ACC112 (cell line): ENCODE measurements at regions not wholly inside any gene's neighbourhood (a gene's known extent, or its start where the extent isn't known, plus 50 kb on each side); places are given as distances from the start of the nearest gene placed in this dataset.

Source experiments
- H2AFZ ChIP-seq: fragments of 200-600 bp; sonication (generic); one replicate; pipeline ENCODE4 v1.6.0; 2017; ENCODE audit warnings: antibody characterized with exemption, low read length; ENCODE audit not compliant: unreplicated experiment
- H3K27ac ChIP-seq: fragments of 200-600 bp; sonication (generic); 2 replicates; pipeline ENCODE4 v1.5.1; 2014; ENCODE audit warnings: low read depth, mild to moderate bottlenecking, antibody characterized with exemption, low read length, moderate library complexity
- H3K27me3 ChIP-seq: fragments of 200-600 bp; sonication (generic); 2 replicates; pipeline ENCODE4 v1.6.1; 2014; ENCODE audit warnings: mild to moderate bottlenecking, antibody characterized with exemption, low read length, moderate library complexity, mixed read lengths; ENCODE audit not compliant: insufficient read depth
- H3K36me3 ChIP-seq: fragments of 200-600 bp; sonication (generic); 2 replicates; pipeline ENCODE4 v1.6.1; 2016; ENCODE audit warnings: mild to moderate bottlenecking, antibody characterized with exemption, low read length, moderate library complexity, mixed read lengths; ENCODE audit not compliant: insufficient read depth
- H3K4me1 ChIP-seq: fragments of 200-600 bp; sonication (generic); one replicate; pipeline ENCODE4 v1.6.1; 2016; ENCODE audit warnings: low read length, mixed read lengths; ENCODE audit not compliant: insufficient read depth, unreplicated experiment, control insufficient read depth
- H3K4me3 ChIP-seq: fragments of 200-600 bp; sonication (generic); 2 replicates; pipeline ENCODE4 v1.5.1; 2014; ENCODE audit warnings: mild to moderate bottlenecking, low read depth, low read length
- H3K79me2 ChIP-seq: fragments of 200-600 bp; sonication (generic); one replicate; pipeline ENCODE4 v1.6.0; 2016; ENCODE audit warnings: low read length; ENCODE audit not compliant: control insufficient read depth, unreplicated experiment, insufficient read depth

DNA sequence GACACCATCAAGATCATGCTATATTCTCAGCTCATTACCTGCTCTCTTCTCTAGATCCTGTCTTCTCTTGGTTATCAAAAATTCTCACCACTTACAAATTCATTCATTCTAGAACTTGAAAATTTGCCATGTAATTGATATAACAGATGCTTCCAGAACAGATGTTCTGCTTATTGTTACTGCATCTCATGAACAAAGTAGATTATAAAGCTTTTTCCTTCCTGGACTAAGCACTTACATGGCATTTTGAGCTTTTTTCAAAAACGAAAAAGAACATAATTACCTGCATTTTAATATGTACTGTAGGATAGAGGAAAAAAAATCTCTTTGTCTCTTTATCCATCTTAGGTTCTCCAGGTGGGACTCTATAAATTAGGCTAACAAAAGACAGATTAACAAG, 79.6 kb upstream of the CREB1 start:
- Histone ChIP-seq H3K4me1 (peaks cover 7% of the 10 kb centered on the region), H2AFZ (no peak overlapping the region), H3K36me3 (no peaks in the 10 kb centered on the region), H3K79me2 (no peaks in the 10 kb centered on the region), H3K4me3 (no peak overlapping the region), H3K27ac (no peak overlapping the region), H3K27me3 (no peaks in the 10 kb centered on the region)

DNA sequence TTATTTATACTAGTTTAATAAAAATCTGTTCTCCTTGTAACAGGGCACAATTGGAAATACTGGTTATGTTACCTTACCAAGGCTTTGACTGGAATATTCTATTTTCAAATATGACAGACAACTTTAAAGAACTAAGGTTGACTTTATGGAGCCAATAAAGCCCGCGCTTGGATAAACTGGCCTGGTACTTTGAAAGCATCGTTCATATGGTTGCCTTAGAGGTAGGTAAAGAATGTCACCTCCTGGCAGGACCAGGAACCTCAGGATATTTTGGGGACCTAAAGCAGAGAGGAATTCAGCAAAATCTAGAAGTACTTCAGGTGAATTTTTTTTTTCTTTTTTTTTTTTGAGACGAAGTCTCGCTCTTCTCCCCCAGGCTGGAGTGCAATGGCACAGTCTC, 71.2 kb upstream of the CREB1 start:
- no peak overlapping the region for H3K27ac ChIP-seq
- no peak overlapping the region for H2AFZ ChIP-seq

DNA sequence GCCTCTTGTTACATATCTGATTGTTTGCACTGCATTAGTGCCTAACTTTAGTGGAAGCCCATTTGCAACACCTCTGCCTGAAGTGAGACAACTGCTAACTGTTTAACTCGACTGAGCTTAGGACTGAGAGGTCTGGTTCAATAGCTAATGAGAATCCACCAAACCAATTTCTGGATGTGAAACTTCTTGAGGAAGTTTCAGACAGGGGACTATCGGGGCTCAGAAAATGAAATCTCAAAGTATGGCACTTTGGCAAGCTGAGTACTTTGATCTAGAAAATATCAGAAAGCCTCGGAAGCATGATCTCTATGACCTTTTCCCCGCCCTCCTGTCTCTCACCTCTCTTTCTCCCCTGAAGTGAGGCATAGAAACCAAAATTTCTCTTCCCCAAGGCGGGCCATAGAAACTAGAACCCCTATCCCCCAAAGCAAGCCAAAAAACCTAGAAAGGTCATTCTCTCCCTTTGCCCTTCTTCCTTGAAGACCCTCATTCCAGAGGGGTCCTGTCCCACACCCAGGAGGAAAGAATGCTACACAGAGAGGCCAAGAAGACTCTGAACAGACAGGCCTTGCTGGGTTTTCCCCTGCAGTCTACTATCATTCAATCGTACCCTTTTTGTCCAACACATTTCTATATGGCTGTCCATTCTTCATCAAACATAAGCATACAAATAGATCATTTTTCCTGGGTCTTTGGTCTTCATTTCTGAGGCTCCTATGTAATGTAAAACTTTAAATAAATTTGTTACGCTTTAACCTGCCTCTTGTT, 69.6 kb upstream of the CREB1 start:
- no peaks in the 10 kb centered on the region for H3K27me3 ChIP-seq
- H3K36me3 ChIP-seq, result no peaks in the 10 kb centered on the region
- no peak overlapping the region for H3K4me3 ChIP-seq
- H3K79me2 ChIP-seq, result no peaks in the 10 kb centered on the region
- H2AFZ ChIP-seq, result no peak overlapping the region
- no peaks in the 10 kb centered on the region for H3K4me1 ChIP-seq
- no peak overlapping the region for H3K27ac ChIP-seq

More for the DNA sequence above, 71.2 kb upstream of the CREB1 start:
- Histone ChIP-seq H3K36me3 (no peaks in the 10 kb centered on the region), H3K4me1 (no peaks in the 10 kb centered on the region), H3K79me2 (no peaks in the 10 kb centered on the region), H3K27me3 (no peaks in the 10 kb centered on the region), H3K4me3 (no peak overlapping the region)

DNA sequence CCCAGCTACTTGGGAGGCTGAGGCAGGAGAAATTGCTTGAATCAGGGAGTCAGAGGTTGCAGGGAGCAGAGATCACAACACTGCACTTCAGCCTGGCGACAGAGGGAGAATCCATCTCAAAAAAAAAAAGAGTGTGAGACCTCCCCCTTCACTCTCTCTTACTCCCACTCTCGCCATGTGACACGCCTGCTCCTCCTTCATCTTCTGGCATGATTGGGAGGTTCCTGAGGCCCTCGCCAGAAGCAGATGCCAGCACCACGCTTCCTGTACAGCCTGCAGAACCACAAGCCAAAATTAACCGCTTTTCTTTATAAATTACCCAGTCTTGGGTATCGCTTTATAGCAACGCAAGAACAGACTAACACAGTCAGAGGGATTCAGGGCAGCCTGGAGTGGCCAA, 66.3 kb upstream of the CREB1 start:
- Histone ChIP-seq H3K27ac (no peak overlapping the region), H3K4me1 (peaks cover 9% of the 10 kb centered on the region), H2AFZ (no peak overlapping the region), H3K36me3 (no peaks in the 10 kb centered on the region), H3K27me3 (no peaks in the 10 kb centered on the region), H3K79me2 (no peaks in the 10 kb centered on the region), H3K4me3 (no peak overlapping the region)

DNA sequence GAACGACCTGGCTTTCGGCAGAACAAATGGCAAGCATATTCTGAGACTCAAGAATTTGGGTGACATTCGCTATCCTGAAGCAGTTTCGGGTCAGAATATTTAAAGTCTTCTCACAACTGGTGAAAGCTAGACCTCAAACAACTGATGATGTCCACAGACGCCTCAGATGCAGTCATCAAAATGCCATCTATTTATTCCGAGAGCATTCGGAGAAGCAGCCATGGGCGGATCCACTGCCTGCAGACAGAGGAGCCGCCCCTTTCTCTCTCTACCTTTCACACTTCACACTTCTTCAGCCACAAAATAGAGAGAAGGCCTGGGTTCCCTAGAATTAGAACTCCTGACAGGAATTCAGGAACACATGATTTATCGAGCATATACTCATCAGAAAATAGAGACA, 65.8 kb upstream of the CREB1 start:
- no peaks in the 10 kb centered on the region for H3K36me3 ChIP-seq
- no peak overlapping the region for H2AFZ ChIP-seq
- no peak overlapping the region for H3K27ac ChIP-seq
- H3K27me3 ChIP-seq, result no peaks in the 10 kb centered on the region
- no peaks in the 10 kb centered on the region for H3K79me2 ChIP-seq
- H3K4me1 ChIP-seq, result peaks cover 9% of the 10 kb centered on the region
- no peak overlapping the region for H3K4me3 ChIP-seq

DNA sequence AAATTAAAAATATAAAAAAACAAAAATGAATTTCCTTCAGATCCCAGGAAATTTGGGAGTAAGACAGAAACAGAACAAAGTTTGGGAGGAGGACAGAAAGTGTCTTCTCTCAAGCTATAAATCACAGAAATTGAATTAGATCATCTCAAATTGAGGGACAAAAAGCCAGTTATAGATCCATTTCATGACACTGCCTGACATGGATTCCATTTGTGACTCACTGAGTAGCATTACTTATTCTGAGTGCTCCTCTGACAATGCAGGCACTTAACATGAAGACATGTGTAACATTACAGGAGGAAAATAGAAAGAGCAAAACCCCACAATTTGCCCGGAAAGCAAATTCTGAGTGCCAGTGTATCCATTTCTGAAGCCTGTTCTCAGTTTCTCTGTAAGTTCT, 63.9 kb upstream of the CREB1 start:
- H3K4me3 ChIP-seq, result no peak overlapping the region
- no peaks in the 10 kb centered on the region for H3K27me3 ChIP-seq
- peaks cover 9% of the 10 kb centered on the region for H3K4me1 ChIP-seq
- no peak overlapping the region for H2AFZ ChIP-seq
- no peaks in the 10 kb centered on the region for H3K79me2 ChIP-seq
- no peaks in the 10 kb centered on the region for H3K36me3 ChIP-seq
- H3K27ac ChIP-seq, result no peak overlapping the region

DNA sequence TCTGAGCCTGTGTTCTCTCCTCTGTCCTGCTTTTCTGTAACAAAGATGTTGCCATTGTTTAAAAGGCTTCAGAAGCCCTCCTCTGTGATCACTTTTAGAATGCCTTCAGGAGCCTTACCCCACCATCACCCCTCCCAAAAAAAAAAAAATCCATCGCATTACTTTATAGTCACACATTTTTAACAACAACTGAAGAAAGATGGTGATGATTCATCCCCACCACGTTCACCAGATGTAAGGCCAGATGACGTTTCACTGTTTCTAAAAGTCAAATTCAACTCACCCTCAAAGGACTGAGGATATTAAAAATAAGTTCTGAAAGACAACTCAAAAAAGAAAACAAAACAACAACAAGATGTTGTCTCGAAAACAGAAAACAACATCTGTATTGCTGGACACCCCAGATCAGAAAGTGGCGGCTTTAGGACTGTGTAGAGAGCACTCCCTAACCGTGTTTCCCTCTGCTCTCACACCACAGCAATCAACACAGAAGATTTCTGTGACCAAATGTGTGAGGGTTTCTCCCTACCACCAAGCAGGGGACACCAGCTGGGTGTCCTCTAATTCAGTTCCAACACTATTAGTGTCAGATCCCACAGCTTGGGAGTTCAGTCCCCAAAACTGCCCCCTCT, 61.9 kb upstream of the CREB1 start:
- no peaks in the 10 kb centered on the region for H3K27me3 ChIP-seq
- H3K27ac ChIP-seq, result peak overlapping the region; percentile 57
- H3K4me3 ChIP-seq, result no peak overlapping the region
- H3K4me1 ChIP-seq, result peaks cover 15% of the 10 kb centered on the region
- H3K79me2 ChIP-seq, result no peaks in the 10 kb centered on the region
- no peaks in the 10 kb centered on the region for H3K36me3 ChIP-seq
- H2AFZ ChIP-seq, result no peak overlapping the region

DNA sequence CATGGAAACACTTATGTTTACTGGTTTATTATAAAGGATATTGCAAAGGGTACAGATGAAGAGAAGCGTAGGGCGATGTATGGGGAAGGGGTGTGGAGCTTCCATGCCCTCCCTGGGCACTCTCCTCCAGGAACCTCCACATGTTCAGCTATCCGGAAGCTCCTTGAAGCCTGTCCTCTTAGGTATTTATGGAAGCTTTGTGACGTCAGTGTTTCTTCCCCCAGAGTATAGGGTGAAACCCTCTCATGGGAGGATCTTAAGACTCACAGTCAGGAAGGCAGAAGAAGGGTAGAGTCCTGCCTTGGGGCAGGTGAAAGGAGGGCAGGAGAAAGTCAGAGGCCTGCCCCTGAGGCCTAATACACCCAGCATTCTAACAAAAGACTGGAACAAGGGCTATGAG, 61.3 kb upstream of the CREB1 start:
- no peak overlapping the region for H3K27ac ChIP-seq
- no peaks in the 10 kb centered on the region for H3K27me3 ChIP-seq
- H2AFZ ChIP-seq, result no peak overlapping the region
- H3K36me3 ChIP-seq, result no peaks in the 10 kb centered on the region
- no peak overlapping the region for H3K4me3 ChIP-seq
- no peaks in the 10 kb centered on the region for H3K79me2 ChIP-seq
- H3K4me1 ChIP-seq, result peaks cover 19% of the 10 kb centered on the region

DNA sequence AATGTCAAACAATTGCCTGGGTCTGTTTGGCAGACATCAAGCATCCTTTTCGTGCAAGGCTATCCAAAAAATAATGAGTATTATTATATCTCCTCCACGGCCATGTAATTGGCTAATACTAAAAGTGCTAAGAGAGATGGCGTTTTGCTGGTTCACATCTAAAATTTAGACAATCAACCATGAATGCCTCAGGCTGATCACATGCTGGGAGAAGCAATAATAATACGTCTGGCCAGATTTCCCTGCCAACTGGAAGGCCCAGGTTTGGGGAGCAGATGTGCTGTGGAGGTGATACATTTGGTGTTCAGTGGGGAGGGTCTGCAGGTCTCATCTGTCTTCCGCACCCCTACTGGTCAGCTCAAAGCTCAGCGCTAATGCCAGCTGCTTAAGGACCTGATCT, 60.3 kb upstream of the CREB1 start:
- Histone ChIP-seq H3K36me3 (no peaks in the 10 kb centered on the region), H3K79me2 (no peaks in the 10 kb centered on the region), H3K4me1 (peaks cover 25% of the 10 kb centered on the region), H3K27ac (no peak overlapping the region), H3K4me3 (no peak overlapping the region), H2AFZ (no peak overlapping the region), H3K27me3 (no peaks in the 10 kb centered on the region)

DNA sequence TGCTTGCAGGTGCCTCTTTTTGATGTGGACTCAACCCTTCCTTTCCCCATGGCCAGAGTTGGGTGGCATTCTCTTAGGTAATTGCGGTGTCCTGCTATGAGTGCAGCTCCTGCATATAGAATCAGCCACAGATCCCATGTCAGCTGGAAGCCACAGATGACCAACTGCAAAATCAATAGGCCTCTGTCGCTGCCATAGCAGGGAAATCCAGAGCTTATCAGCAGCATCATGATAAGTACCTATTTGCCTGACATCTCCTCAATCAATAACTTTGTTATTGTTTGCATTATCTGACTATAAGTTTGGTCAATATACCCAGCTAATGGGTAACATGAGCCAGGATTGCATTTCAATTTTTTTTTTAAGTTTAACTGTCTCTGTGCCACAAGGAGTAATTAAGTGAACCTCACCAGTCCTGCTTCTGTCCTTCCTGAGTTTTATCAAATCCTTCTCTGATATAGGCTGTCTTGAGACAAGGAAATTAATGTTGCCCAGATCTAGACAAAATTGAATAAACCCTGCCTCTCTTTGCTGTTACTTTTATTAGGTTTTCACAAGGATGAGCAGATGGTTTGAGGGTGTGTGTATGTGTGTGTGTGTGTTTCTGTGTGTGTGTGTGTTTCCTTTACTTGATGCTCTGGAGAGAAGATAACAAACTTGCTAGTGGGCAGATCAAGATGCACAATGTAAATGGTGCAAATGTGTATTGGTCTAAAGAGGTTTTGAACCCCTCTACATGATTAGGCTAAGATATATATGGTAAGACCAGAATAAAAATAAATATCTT, 59.6 kb upstream of the CREB1 start:
- no peak overlapping the region for H2AFZ ChIP-seq
- H3K4me1 ChIP-seq, result peaks cover 26% of the 10 kb centered on the region
- no peaks in the 10 kb centered on the region for H3K27me3 ChIP-seq
- H3K36me3 ChIP-seq, result no peaks in the 10 kb centered on the region
- no peak overlapping the region for H3K4me3 ChIP-seq
- H3K27ac ChIP-seq, result no peak overlapping the region
- no peaks in the 10 kb centered on the region for H3K79me2 ChIP-seq
